ENCODE measurements at regions not wholly inside any gene's neighbourhood (a gene's known extent, or its start where the extent isn't known, plus 50 kb on each side); places are given as distances from the start of the nearest gene placed in this dataset.

DNA sequence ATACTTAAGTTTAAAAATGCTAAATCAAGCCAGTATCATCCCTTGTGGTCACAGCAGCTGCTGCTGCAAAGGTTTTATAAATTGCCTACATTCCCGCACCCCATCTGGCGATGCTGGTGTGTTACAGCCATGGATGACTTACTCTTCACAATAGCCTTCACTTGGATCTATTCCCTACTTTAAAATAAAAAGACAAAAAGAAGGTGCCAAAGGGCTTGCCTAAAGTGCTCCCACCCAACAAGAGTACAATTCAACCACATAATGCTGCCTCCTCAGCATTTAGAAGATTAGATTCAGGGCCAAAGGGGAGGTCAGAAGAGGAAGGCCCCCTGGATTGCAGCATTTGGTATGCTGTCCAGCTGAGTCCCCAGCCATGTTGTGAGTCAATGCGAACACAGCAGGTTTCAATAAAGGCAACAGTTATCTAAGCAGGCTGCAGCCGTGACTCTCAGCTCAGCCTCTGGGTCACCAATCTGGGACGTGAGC, 176.1 kb downstream of the DAD1 start:
- DNase-seq: no peak

DNA sequence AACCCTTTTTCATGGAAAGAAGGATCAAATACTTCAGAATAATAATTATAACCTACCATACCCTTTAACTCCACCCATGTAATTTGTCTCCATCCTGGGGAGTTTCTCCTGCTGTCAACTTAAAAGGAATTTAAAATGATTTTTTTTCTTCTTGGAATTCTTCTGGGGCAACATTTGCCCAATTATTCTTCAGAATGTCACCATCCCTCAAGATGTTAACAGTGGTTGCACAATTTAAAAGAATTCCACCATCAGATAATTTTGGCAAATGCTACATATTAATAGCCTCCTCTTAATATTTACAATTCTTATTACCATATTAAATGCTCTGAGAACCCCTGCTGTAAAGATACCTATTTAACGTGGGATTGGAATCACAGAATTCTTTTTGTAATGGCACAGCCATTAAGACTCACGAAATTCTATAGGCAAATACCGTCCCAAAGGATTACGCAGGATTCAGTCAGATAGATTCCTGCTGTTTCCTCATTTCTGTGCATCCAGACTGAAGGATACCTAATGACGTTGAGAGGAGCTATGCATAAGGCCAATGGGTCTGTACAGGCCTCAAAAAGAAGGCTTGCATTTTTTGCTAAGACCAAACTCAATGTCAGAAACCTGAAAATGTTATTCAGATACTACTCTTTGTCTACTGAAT, 177.5 kb downstream of the DAD1 start:
- no peak for DNase-seq

DNA sequence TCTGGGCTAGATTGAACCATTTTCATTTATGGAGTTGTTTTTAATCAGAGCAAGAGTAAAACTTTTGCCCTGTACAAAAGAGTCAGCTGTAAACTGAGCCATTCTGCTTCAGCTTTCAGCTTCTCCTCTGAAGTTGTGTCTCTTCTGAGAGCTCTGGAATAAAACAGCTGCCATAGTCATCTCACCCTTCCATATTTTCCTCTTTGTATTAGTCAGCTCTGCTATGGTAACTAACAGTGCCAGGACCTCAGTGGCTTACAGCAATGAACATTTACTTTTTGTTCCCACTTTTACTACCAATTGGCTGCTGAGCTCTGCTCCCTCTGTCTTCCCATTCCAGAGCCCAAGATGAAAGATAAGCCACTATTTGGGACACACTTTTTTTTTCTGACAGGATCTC, 178.5 kb downstream of the DAD1 start:
- DNase-seq: no peak

DNA sequence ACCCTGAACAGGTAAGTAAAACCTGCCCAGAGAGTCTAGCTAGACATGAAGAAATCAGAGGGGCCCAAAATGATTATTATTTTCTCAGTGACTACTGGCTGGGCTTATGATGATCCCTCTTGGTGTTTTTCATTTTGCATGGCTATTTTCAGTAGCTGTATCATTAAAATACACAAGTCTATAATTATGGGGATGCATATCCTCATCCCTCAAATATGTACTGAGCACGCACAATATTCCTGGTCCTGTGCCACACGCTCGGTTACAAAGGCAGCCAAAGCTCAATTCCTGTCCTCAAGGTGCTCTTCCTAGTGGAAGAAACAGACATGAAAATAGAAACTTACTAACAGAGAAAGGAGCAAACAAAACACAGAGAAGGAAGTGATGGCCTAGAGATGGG, 180.0 kb downstream of the DAD1 start:
- no peak for DNase-seq

DNA sequence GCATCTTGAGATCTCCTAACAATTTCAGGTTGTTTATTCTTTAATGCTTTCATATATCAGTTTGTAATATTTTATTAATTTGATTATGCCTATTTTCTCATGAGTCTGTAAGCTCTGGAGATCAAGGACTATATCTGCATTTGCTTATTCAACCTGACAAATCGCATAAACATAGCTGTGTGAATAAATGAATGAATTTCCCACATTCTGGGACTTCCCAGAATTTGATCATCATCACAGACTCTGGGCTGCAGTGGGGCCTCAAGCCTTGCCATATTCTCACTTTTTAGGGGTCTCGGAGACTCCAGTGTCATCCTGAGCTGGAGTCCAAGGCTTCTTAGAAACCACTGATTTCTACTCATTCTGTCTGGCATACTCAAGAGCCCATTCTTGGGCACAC, 180.5 kb downstream of the DAD1 start:
- DNase-seq: no peak

DNA sequence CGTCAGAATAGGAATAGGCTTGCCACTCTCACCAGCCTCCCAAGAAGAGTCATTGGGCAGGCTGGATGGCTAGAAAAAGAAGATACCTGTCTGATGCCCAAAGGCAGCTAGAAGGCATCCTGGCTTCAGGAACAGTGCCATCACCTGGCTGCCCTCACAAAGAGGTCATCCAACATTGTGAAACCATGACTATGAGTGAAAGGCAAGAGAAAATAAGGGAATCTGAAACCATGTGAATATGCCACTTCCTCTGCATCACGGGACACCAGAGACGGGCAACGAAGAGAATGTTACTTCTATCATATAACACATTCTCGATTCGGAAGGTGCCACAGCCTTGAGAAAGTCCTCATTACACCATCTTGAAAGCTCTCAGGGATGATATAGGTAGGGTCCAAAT, 182.0 kb downstream of the DAD1 start:
- no peak for DNase-seq

DNA sequence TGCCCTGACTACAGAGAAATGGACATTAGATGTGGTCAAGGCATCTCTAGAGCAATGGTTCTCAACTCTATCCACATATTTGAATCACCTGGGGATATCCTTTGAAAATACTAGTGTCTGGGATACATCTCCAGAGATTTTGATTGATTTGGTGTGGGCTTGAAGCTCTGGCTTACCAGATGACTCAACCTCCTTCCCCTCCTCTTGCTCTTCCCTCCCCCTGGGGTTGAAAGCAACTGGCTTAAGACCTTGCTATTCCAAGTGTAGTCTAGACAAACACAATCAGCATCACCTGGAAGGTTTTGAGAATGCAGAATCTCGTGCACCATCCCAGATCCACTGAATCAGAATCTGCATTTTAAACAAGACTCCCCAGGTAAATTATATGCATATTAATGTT, 183.8 kb downstream of the DAD1 start:
- no peak for DNase-seq

DNA sequence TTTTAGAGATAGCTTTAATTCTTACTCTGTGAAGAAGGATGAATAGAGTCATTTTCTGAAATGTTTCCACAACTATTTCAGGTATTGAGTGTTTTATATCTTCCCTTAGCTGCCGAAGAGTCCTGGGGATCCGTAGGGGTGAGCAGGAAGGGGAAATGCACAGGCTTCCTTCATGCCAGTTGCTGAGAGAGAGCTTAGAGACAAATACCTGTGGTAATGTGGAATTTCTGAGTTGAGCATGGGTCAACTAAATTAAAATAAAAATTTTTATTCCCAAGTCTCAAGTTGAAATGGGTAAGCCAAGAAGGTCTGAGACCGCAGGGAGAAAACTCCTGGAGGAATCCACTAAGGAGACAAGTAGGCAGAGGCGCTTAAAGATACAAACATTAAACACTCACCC, 185.7 kb downstream of the DAD1 start:
- DNase-seq: no peak

DNA sequence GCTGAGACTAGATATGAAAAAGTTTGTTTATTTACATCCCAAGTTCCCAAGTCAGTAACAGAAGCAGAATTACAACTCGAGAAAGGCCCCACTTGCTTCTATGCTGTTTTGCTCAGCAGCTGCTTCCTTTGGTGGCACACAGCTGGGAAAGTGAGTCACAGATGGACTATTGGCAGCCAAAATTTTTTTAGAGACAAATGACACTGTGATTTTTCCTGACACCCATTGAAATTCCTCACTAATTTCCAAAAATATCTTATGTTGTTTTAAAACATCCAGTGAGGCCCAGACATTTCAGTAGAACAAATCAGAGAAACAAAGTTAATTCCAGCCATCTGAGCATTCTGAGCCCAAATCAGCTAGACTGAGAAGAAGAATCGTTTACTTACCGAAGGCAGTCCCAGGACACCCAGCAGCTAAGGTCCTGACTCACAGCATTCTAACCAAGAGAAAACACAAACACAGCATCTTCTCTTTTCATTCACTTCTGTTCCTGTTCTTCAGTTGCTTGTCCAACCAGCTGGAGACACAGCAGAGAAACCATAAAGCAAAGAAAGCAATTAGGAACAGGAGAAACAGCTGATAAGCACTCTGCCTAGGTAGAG, 188.3 kb downstream of the DAD1 start:
- DNase-seq: no peak

DNA sequence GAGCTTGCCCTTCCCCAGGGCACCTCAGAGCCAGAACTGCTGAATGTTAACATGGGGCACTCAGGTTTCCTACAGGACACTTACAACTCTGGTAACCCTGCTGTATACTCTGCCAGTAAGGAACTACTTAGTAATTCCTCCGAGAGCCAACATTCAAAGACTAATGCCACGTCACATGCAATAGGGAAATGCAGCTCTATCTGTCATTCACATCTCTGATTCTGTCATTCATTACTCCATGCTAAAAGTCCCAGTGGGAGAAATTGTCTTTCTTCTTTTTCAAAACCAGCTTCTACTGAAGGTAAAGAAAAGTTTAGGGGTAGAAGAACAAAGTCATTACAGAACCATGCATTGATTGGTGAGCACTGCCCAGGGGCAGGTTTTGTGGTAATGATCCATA, 189.2 kb downstream of the DAD1 start:
- DNase-seq: no peak

DNA sequence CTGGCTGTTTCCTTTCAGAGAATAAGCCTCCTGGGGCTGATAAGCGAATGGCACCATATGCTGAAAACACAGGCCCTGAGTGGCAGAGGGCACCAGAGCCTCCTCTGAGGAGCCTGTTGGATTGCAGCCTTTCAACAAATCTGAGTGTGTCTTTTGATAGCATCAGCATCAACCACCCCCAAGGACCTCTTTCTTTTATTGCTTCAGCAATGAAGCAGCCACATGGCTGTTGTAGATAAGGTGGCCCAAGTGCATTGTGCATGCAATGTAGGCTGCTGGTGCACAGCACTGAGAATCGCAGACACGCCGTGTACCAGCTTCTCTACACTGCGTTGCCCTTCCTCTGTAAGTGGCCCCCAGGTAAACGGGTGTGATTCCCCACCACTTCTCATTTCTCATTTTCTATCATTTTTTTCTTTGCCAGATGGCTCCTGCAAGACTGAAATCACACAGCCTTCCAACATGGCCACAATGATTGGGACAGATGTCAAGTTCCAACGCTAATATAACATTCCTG, 191.7 kb downstream of the DAD1 start:
- DNase-seq: no peak

DNA sequence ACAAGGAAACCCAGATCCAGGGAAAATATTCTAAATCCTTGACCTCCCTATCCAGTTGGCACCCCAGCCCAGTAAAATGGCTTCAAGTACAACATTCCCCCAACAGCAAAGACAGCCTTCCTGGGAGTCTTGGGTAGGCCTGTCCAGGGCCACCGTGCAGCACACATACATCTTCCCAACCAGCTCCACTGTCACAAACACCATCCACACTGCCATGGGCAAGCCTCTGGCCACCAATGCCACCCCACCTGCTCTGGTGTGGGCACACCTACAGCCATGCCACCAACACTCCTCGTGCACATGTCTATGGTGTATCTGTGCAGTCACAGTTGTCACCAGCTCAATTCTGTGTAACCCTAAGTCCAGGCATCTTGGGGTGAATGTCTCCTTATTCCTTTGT, 193.2 kb downstream of the DAD1 start:
- no peak for DNase-seq

DNA sequence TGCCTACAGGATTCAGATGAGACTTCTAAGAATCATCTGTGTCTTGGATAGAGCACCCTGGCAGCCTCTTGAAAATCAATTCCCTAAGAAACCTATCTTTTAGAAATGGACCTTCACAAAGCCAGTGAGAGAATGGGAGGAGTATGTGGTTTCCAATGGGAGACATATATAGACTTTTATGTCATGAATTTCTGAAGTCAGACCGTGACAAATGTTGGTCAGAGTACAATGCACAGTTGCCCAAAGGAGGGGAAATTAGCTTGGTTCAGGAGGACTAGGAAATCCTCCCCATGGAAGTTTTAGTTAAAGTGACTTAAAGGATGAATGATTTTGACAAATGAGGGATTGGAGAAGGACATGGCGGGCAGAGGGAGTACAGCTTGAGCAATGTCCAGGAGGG, 194.4 kb downstream of the DAD1 start:
- DNase-seq: no peak

DNA sequence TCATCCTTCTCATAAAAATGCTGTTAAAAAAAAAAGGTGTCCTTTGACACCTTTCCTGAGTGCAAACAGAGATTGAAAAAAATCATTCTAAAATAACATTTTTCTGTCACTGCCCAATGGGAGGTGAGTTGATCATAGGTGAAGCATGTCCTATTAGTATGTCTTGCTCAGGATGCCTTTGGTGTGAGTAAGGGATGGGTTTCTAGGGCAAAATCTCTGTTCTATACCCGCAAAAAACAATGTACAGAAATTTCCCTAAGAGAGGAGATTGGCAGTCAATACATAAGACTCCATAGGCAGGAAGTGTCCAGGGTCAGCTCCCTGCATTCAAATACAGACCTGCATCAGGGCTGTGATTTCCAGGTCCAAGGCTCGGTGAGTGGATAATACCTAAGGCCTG, 195.2 kb downstream of the DAD1 start:
- DNase-seq: no peak

DNA sequence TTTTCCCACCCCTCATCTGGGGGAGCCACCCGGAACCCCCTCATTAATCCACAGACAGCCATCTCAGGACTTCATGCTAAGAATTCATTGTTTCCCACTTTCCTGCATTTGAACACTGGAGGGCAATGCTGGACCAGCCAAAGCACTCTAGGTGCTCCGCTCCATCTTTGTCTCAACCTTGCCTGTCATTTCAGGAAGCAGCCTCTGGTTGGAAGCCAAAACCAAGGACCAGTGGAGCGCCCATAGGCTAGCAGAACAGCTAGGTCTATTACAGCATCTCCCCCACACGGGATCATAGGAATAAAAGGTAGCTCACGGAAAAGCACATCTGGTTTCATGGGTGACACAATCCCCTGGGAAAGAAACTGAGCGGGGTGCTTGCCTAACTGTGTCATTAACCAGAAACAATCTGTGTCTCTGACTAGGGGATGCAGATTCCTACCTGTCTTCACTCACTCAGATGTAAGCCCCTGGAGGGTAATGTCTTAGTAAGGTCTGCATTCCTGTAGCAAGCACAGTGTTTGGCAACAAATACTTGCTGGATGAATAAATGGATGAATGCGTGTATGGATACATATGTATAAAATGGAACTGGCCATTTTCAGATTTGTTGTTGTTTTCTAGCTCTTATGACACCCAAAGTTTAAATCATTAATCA, 197.0 kb downstream of the DAD1 start:
- peak in 1 of 2 experiments; percentile 54 for DNase-seq

DNA sequence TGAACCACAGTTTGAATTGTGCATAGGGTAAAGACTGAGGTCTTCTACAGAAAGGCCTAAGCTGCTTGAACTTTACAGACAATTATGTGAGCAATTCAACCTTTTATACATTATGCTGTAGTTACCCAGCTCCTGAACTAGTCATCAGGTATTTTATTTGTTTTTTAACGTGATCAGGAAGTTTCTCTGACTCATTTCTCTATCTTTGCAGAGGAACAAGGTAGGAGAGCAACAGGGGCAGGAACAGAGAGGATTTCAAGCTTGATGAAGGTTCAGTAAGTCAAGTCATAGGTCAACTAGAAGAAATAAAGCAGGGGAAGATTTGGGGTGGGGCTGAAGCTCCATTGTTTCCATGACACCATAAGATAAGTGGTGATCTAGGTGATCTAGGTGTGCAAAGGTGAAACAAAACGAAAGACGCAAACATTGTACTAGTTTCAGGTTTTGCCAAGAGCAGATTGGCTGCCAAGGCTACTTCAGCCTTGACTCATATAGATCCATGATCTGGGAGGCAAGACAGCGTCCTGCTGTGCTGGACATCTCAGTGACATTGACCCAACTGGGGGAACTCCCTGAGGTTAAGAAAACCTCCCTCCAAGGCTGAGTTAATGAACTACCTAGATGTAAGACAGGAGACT, 198.1 kb downstream of the DAD1 start:
- DNase-seq: no peak

DNA sequence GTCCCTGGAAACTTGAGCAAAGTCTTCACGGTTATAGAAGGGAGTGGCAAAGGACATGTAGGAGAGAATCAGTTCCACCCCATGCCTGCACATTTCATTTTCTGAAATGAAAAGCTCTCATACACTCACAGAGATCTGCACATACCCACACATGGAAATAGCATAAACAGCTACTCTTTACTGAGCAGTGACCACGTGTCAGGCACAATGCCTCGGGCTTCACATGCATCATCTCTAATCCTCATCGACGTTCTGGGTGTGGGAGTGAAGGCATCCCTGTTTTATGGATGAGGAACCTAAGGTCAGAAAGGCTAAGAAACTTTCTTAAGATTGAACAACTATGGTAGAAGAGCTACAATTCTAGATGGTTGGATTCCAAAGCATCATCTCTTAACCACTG, 198.8 kb downstream of the DAD1 start:
- no peak for DNase-seq

DNA sequence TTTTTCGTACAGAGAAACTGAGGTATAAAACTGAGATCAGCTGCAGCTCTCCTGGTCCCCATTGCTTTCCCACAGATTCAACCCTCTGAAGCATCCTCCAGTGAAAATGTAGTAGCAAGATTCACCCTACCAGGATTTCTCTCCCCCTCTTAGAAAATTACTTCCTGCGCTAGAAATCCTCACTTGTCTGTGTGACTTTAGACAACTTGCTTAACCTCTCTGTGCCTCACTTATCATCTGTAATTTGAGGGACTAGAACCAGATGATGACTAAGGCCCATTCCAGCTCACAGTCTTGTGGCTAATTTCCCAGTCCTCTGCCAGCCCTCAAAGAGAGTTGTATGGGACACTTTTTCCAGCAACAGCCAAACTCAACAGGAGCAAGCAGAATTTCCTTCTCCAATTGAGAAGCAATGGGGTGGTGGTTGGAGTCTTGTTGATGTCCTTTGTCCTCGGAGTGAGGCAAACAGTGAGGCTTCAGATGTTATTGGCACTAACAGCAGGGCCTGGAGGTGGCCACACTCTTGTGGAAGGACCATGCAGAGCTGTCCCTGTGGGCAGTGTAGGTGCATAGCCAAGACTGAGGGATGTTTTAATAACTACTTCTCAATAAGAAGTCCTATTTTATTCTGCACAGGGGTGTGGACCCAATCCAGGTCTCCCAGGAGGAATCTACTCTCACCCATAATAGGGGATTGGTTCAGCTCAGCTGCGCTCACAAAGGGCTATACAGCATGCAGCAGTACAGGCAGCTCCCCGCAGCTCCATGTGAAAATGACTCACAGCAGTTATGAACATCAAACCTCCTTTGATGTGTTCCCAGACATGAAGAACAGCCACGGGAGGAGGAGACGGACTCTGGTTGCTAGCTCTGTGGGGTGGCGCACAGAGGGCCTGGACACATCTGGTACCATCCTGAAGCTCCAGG, 200.1 kb downstream of the DAD1 start:
- no peak for DNase-seq

DNA sequence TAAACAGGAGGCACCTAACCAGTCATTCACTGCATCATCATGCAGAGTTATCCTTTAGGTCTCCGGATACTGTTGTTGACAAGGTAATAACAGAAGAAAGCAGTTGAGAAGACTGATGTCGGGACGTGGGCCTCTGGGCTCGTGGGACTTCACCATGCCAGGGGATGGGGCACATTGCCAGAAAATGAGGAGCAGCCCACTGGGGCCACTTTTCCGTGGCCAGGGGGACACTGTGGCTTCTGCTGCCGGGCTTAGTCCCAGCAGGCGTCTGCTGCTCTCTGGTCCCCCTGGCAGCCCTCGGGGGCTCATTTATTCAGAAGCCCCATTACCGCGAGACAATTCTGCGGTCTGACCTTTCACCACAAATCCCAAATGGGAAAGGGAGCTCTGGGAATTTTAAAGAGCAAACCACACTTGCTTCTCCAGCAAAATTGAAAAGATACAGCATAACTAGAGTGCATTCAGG, 201.2 kb downstream of the DAD1 start:
- no peak for DNase-seq

DNA sequence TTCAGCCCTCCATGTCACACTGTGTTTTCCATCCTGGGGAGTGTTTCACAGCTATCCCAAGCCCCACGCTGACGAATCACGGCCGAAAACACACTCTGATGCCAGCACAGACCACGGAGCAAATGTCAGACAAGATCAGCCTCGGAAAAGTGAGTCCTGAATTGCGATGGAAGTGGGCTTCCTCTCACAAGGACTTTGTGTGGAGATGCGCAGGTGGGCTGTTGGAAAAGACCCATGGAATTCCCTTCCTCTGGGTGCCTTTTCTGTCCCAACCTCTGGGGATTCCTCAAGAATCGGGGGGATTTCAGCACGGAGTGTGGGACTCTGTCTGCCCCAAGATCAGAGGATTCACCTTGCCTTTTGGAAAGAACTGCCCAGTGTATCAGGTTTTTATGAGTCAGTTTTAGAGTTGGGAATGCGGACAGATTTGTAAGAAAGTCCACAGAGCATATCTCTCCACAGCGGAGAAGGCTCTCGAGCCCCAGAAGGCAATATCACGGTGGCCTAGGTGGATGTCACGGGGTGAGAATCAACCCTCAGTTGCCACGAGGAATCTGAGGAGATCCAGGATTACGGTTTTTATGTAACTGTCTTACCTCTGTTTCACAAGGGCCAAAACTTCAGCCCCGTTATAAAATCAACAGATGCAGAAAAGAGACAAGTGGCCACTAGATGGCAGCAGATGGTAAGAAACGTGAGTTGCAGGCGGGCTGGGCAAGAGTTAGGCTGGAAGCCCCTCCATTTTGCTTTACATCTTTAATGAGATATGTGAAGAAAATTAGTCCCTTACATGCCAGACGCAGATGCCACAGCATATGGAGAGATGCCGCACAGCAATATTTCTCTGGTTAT, 201.9 kb downstream of the DAD1 start:
- DNase-seq: peak in 1 of 2 experiments; percentile 66

DNA sequence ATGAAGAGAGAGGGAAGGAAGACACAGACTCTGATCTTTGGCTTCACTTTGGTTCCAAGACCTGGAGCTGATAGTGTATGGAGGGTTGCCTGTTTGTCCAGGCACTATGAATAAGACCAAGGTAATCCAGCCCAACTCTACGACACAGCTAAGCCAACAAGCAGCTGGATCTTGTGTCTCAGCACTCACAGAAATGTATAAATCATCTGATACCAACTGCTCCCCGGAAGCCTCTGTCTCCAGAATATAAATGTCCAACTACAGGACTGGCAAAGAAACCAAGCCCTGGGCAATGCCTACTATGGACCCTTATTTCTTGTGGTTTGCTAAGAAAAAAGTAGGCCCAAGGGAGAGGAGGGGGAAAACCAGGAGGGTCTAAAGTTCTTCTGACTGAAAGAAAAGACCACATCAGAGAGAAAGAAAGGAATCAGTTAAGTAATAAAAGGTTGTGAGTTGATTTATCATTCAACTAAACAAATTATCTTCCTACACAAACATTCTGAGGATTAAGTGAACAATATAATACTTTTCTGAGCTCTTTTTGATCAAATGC, 204.0 kb downstream of the DAD1 start:
- DNase-seq: no peak
